ENCODE measurements at regions not wholly inside any gene's neighbourhood (a gene's known extent, or its start where the extent isn't known, plus 50 kb on each side); places are given as distances from the start of the nearest gene placed in this dataset.

GRCh38 chr5:137808503-137809135 is 54.5 kb upstream of the HNRNPA0 start:
- TF ChIP-seq POLR2A (IDR thresholded peaks at IDR 0.05; ENCODE audit: low read length), result no peak
- TF ChIP-seq GATA1 (IDR thresholded peaks at IDR 0.05; ENCODE audit: low read depth, low read length), result no peak
